GM12878 (cell line): ENCODE measurements at regions not wholly inside any gene's neighbourhood (a gene's known extent, or its start where the extent isn't known, plus 50 kb on each side); places are given as distances from the start of the nearest gene placed in this dataset.

Source experiments
- ATAC-seq: fragments of 200-7000 bp; cut with Tn5 transposase; 3 replicates; pipeline ENCODE4 v1.9.1; 2020; ENCODE audit warnings: mild to moderate bottlenecking, moderate library complexity
- BruUV-seq: library from RNA; stranded (reverse); fragments of 400-500 nt; replicated peaks from 2 replicates; lab custom pipeline; 2021; lab: Mats Ljungman, UMichigan
- CTCF ChIA-PET: fragments of 300-600 bp; sonication (Branson Sonifier 250); formaldehyde crosslinking; extraction: SDS; loops from one replicate; lab custom pipeline; 2021; ENCODE audit warnings: inconsistent platforms; lab: Yijun Ruan, JAX
- POLR2A ChIA-PET: fragments of 350-600 bp; formaldehyde crosslinking; extraction: SDS; loops from one replicate; lab custom pipeline; 2021; ENCODE audit warnings: inconsistent platforms; lab: Charles Lee
- RAD21 ChIA-PET: fragments of 300-600 bp; sonication (Branson Sonifier 250); formaldehyde crosslinking; loops from one replicate; lab custom pipeline; 2023; ENCODE audit warnings: antibody characterized with exemption; ENCODE audit not compliant: unreplicated experiment; lab: Charles Lee
- SMC1A ChIA-PET: fragments of 300-600 bp; sonication (Branson Sonifier 250); formaldehyde crosslinking; loops from one replicate; lab custom pipeline; 2023; ENCODE audit not compliant: unreplicated experiment, uncharacterized antibody; lab: Charles Lee
- DNase-seq: peaks from one replicate; pipeline ENCODE4 v3.0.0-alpha.2; 2011; ENCODE audit warnings: low read depth, low spot score
- FAIRE-seq: peaks from 3 replicates; lab custom pipeline; 2011; peaks lifted over from hg19 to GRCh38; lab: Jason Lieb, UNC
- H2AFZ ChIP-seq: 2 replicates; pipeline ENCODE4 v1.6.0; 2011; ENCODE audit warnings: low read depth, low read length, control low read depth; ENCODE audit not compliant: control insufficient read depth
- H3K27ac ChIP-seq: 2 replicates; pipeline ENCODE4 v1.5.1; 2011; ENCODE audit warnings: control low read depth; ENCODE audit not compliant: control insufficient read depth, insufficient read depth
- H3K27me3 ChIP-seq, 2 experiments: replicated peaks in 1 of 2; 2 replicates each; pipeline versions ENCODE4 v1.6.0 to v1.6.1; 2011; ENCODE audit warnings: low read length in 1 of 2; ENCODE audit not compliant: control insufficient read depth in 2 of 2, insufficient read depth in 2 of 2
- H3K36me3 ChIP-seq, 2 experiments: 2 replicates each; pipeline ENCODE4 v1.5.1; 2011; ENCODE audit warnings: low read length in 1 of 2; ENCODE audit not compliant: control insufficient read depth in 2 of 2, insufficient read depth in 2 of 2
- H3K4me1 ChIP-seq: 2 replicates; pipeline ENCODE4 v1.6.1; 2011; ENCODE audit warnings: mild to moderate bottlenecking, low read length, moderate library complexity, mixed read lengths; ENCODE audit not compliant: control insufficient read depth, insufficient read depth
- H3K4me2 ChIP-seq: 2 replicates; pipeline ENCODE4 v1.6.0; 2011; ENCODE audit warnings: control low read depth; ENCODE audit not compliant: control insufficient read depth, insufficient read depth
- H3K4me3 ChIP-seq: fragments of 200-600 bp; sonication (generic); 2 replicates; pipeline ENCODE4 v1.5.1; 2016
- H3K79me2 ChIP-seq: 2 replicates; pipeline ENCODE4 v1.6.0; 2011; ENCODE audit warnings: low read length; ENCODE audit not compliant: control insufficient read depth, insufficient read depth
- H3K9ac ChIP-seq: 2 replicates; pipeline ENCODE4 v1.8.0; 2011; ENCODE audit warnings: low read length, control low read depth, mixed read lengths; ENCODE audit not compliant: control insufficient read depth, insufficient read depth
- H3K9me3 ChIP-seq: replicated peaks from 3 replicates; pipeline ENCODE4 v1.5.1; 2011; ENCODE audit warnings: mild to moderate bottlenecking, low read length; ENCODE audit not compliant: control insufficient read depth, insufficient read depth
- H4K20me1 ChIP-seq: 2 replicates; pipeline ENCODE4 v1.6.0; 2011; ENCODE audit not compliant: control insufficient read depth, insufficient read depth
- BHLHE40 ChIP-seq, 2 experiments: fragments of 450-650 bp in 1 of 2; IDR thresholded peaks; 2 replicates each; pipeline ENCODE4 v1.6.1; 2011 to 2017; ENCODE audit warnings: low read depth in 2 of 2, borderline replicate concordance in 1 of 2, improper control_type of control experiment in 1 of 2, low read length in 1 of 2, mild to moderate bottlenecking in 1 of 2
- CBX3 ChIP-seq: fragments of 200-600 bp; sonication (generic); IDR thresholded peaks from 2 replicates; pipeline ENCODE4 v1.6.1; 2016; ENCODE audit warnings: low read depth, borderline replicate concordance
- CHD2 ChIP-seq: IDR thresholded peaks from 2 replicates; pipeline ENCODE4 v1.6.1; 2011; ENCODE audit warnings: low read depth, low read length, improper control_type of control experiment, borderline replicate concordance
- EZH2 ChIP-seq: IDR thresholded peaks from 2 replicates; pipeline ENCODE4 v1.6.1; 2012; ENCODE audit warnings: low read depth, mild to moderate bottlenecking, control low read depth, inconsistent platforms, low read length, borderline replicate concordance; ENCODE audit not compliant: control insufficient read depth
- FOXM1 ChIP-seq: IDR thresholded peaks from 2 replicates; pipeline ENCODE4 v1.6.1; 2012; ENCODE audit warnings: low read depth, mild to moderate bottlenecking, inconsistent platforms, low read length, moderate library complexity
- GABPA ChIP-seq: IDR thresholded peaks from 2 replicates; pipeline ENCODE4 v1.6.1; 2014; ENCODE audit warnings: antibody characterized with exemption, low read depth, mild to moderate bottlenecking, inconsistent platforms
- JUNB ChIP-seq: IDR thresholded peaks from 2 replicates; pipeline ENCODE4 v1.6.1; 2016; ENCODE audit warnings: antibody characterized with exemption, mild to moderate bottlenecking
- MTA2 ChIP-seq: fragments of 450-650 bp; IDR thresholded peaks from 2 replicates; pipeline ENCODE4 v1.6.1; 2016; ENCODE audit warnings: low read depth, mild to moderate bottlenecking, moderate library complexity
- POLR2AphosphoS5 ChIP-seq: IDR thresholded peaks from 2 replicates; pipeline ENCODE4 v1.6.1; 2011; ENCODE audit warnings: mild to moderate bottlenecking, low read length, inconsistent platforms
- RUNX3 ChIP-seq: IDR thresholded peaks from 2 replicates; pipeline ENCODE4 v1.6.1; 2012; ENCODE audit warnings: low read length, inconsistent platforms
- SIX5 ChIP-seq: IDR thresholded peaks from 2 replicates; pipeline ENCODE4 v1.6.1; 2011; ENCODE audit warnings: mild to moderate bottlenecking, low read depth, low read length, moderate library complexity; ENCODE audit not compliant: severe bottlenecking
- whole genome bisulfite sequencing: methylation state at CpG from one replicate; pipeline ENCODE4 v1.1.6; 2016; ENCODE audit warnings: low lambda C conversion rate; ENCODE audit not compliant: insufficient replicate concordance, insufficient coverage; ENCODE audit errors: missing lambda C conversion rate; 5-methylcytosine and 5-hydroxymethylcytosine counted together
- in situ Hi-C: fragments of 300-500 bp; cut with MboI; formaldehyde crosslinking; loops from 9 replicates; pipeline ENCODE4 v1.14.3; 2018; ENCODE audit warnings: mixed read lengths
- intact Hi-C: fragments of 100-400 bp; cut with micrococcal nuclease; formaldehyde crosslinking; loops from one replicate; pipeline ENCODE4 v1.14.2; 2022; ENCODE audit not compliant: unreplicated experiment
- TF ChIP-seq, protein P1 (sequence below): IDR thresholded peaks from 2 replicates; pipeline ENCODE4 v1.6.1; 2012; ENCODE audit warnings: low read depth, low read length, improper control_type of control experiment
- TF ChIP-seq, protein P2 (sequence below): fragments of 450-650 bp; IDR thresholded peaks from 2 replicates; pipeline ENCODE4 v1.6.1; 2017; ENCODE audit warnings: mild to moderate bottlenecking

DNA sequence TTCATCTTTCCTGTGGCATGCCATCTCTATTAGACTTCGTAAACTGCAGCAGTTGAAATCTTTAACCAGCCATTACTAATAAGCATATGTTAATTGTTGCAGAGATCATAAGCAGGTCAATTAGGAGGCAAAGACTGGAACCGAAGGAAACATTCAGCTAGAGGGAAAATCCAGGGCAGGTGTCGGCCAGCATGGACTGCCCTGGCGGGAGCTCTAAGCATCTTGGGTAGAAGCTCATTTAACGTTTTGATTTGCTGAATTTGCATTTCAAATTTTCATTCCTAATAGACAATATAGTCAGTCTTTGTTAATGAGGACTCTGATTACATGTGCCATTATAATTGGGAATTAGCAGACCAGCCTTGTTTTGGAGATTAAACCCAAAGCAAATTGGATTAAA lies 238.6 kb downstream of the POU4F1 start:
- no peak overlapping the region for H3K4me3 ChIP-seq
- in situ Hi-C loops, result no loop called here
- H3K79me2 ChIP-seq, result no peaks in the 10 kb centered on the region
- H4K20me1 ChIP-seq, result no peaks in the 10 kb centered on the region
- no peak for DNase-seq
- no TSS peak for BruUV-seq
- POLR2A ChIA-PET, result no interaction called here
- SMC1A ChIA-PET, result interaction anchor here (1.0 kb wide), 1 partner anchor 11 kb away, joined by 3 read pairs; no protein-coding TSS in a partner anchor
- ATAC-seq, result no peak
- no peak for FAIRE-seq
- RAD21 ChIA-PET, result no interaction called here
- 55% methylated on average over 5 of the region's 5 CpGs for WGBS
- no peak overlapping the region for H2AFZ ChIP-seq
- H3K4me1 ChIP-seq, result no peaks in the 10 kb centered on the region
- CTCF ChIA-PET, result no interaction called here
- no peak overlapping the region for H3K4me2 ChIP-seq
- H3K27me3 ChIP-seq, result no peaks in the 10 kb centered on the region
- no peaks in the 10 kb centered on the region for H3K9me3 ChIP-seq
- TF ChIP-seq, protein P1, sequence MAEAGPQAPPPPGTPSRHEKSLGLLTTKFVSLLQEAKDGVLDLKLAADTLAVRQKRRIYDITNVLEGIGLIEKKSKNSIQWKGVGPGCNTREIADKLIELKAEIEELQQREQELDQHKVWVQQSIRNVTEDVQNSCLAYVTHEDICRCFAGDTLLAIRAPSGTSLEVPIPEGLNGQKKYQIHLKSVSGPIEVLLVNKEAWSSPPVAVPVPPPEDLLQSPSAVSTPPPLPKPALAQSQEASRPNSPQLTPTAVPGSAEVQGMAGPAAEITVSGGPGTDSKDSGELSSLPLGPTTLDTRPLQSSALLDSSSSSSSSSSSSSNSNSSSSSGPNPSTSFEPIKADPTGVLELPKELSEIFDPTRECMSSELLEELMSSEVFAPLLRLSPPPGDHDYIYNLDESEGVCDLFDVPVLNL, result no peak
- TF ChIP-seq POLR2AphosphoS5 (no peak), CHD2 (no peak), SIX5 (no peak), MTA2 (no peak), BHLHE40 (IDR thresholded peaks at IDR 0.05; ENCODE audit: borderline replicate concordance in 1 of 2, low read depth in 2 of 2, low read length in 1 of 2) (no peak), JUNB (no peak), GABPA (no peak), CBX3 (no peak), EZH2 (no peak), FOXM1 (no peak), RUNX3 (no peak)
- TF ChIP-seq, protein P2, sequence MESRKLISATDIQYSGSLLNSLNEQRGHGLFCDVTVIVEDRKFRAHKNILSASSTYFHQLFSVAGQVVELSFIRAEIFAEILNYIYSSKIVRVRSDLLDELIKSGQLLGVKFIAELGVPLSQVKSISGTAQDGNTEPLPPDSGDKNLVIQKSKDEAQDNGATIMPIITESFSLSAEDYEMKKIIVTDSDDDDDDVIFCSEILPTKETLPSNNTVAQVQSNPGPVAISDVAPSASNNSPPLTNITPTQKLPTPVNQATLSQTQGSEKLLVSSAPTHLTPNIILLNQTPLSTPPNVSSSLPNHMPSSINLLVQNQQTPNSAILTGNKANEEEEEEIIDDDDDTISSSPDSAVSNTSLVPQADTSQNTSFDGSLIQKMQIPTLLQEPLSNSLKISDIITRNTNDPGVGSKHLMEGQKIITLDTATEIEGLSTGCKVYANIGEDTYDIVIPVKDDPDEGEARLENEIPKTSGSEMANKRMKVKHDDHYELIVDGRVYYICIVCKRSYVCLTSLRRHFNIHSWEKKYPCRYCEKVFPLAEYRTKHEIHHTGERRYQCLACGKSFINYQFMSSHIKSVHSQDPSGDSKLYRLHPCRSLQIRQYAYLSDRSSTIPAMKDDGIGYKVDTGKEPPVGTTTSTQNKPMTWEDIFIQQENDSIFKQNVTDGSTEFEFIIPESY, result no peak
- no peak overlapping the region for H3K27ac ChIP-seq
- intact Hi-C loops, result no loop called here
- H3K9ac ChIP-seq, result no peak overlapping the region
- H3K36me3 ChIP-seq, result no peaks in the 10 kb centered on the region
